Uterus (tissue), 3 donors: ENCODE measurements at regions not wholly inside any gene's neighbourhood (a gene's known extent, or its start where the extent isn't known, plus 50 kb on each side); places are given as distances from the start of the nearest gene placed in this dataset.

Experiments
- DNase-seq, 2 donors: peaks; one replicate each; pipeline ENCODE4 v3.0.0-alpha.2; 2019 to 2020
- H3K27ac ChIP-seq, 2 donors: fragments of 200-600 bp; sonication (generic); 1 replicate in 1 of 2; 2 replicates in 1 of 2; pipeline ENCODE4 v1.5.1; 2016 to 2018
- H3K27me3 ChIP-seq, 2 donors: fragments of 200-600 bp; sonication (generic); one replicate each; pipeline ENCODE4 v1.5.1; 2018 to 2019; ENCODE audit warnings: control low read depth in 1 of 2
- H3K36me3 ChIP-seq, 2 donors: fragments of 200-600 bp; sonication (generic); one replicate each; pipeline ENCODE4 v1.5.1; 2019; ENCODE audit warnings: control low read depth in 1 of 2
- H3K4me1 ChIP-seq, 2 donors: fragments of 200-600 bp; sonication (generic); one replicate each; pipeline ENCODE4 v1.5.1; 2018 to 2019; ENCODE audit warnings: control low read depth in 1 of 2
- H3K4me3 ChIP-seq, 2 donors: fragments of 200-600 bp; sonication (generic); 1 replicate in 1 of 2; 2 replicates in 1 of 2; pipeline ENCODE4 v1.5.1; 2018 to 2019; ENCODE audit warnings: mild to moderate bottlenecking in 1 of 2
- H3K9me3 ChIP-seq, 2 donors: fragments of 200-600 bp; sonication (generic); one replicate each; pipeline ENCODE4 v1.5.1; 2019; ENCODE audit warnings: control low read depth in 1 of 2
- CTCF ChIP-seq, 4 experiments: fragments of 200-600 bp in 2 of 4; fragments of 450-650 bp in 2 of 4; sonication (generic) in 2 of 4; IDR thresholded peaks; one replicate each; pipeline ENCODE4 v1.5.1; 2016 to 2019; ENCODE audit warnings: antibody characterized with exemption in 4 of 4, mild to moderate bottlenecking in 2 of 4, moderate library complexity in 1 of 4
- POLR2A ChIP-seq, 2 donors: fragments of 450-650 bp; IDR thresholded peaks; one replicate each; pipeline ENCODE4 v1.6.1; 2016; ENCODE audit warnings: antibody characterized with exemption in 2 of 2, mild to moderate bottlenecking in 1 of 2, moderate library complexity in 1 of 2
- intact Hi-C: fragments of 100-400 bp; cut with DNase I; formaldehyde crosslinking; loops from one replicate; pipeline ENCODE4 v1.15.1; 2023; ENCODE audit warnings: low total_unique reads
- donor health status: DM: yes; HTN: yes; CAD: no.

- H3K27ac ChIP-seq = no peak overlapping the region
- no peak for DNase-seq
- no peaks in the 10 kb centered on the region for H3K27me3 ChIP-seq
- TF ChIP-seq CTCF (IDR thresholded peaks at IDR 0.05) = no peak
- no peak for TF ChIP-seq POLR2A (IDR thresholded peaks at IDR 0.05)
- H3K9me3 ChIP-seq = no peaks in the 10 kb centered on the region
- intact Hi-C loops = loop anchor here (10.0 kb wide), 1 partner anchor 470 kb away; no protein-coding TSS in a partner anchor
- no peaks in the 10 kb centered on the region for H3K36me3 ChIP-seq
- no peak overlapping the region for H3K4me3 ChIP-seq
- no peaks in the 10 kb centered on the region for H3K4me1 ChIP-seq
Measured at GRCh38 chr13:39144391-39144790, 106.1 kb downstream of the NHLRC3 start.

- Histone ChIP-seq H3K4me3 (peak overlapping the region in 1 of 2 donors; percentile 7), H3K27ac (peak overlapping the region in 1 of 2 donors; percentile 23), H3K4me1 (no peaks in the 10 kb centered on the region), H3K27me3 (no peaks in the 10 kb centered on the region), H3K9me3 (no peaks in the 10 kb centered on the region), H3K36me3 (no peaks in the 10 kb centered on the region)
- DNase-seq = peak; percentile 60 to 61
- no peak for TF ChIP-seq POLR2A (IDR thresholded peaks at IDR 0.05)
- peak; percentile 71 to 74 (median 74) for TF ChIP-seq CTCF (IDR thresholded peaks at IDR 0.05)
- intact Hi-C loops = loop anchor here (10.0 kb wide), 1 partner anchor 470 kb away; no protein-coding TSS in a partner anchor
Measured at GRCh38 chr13:39144941-39145533, 106.8 kb downstream of the NHLRC3 start.

GRCh38 chr13:39148513-39148961 is 110.3 kb downstream of the NHLRC3 start:
- intact Hi-C loops = loop anchor here (10.0 kb wide), 1 partner anchor 466 kb away; no protein-coding TSS in a partner anchor
- no peak overlapping the region for H3K4me3 ChIP-seq
- no peaks in the 10 kb centered on the region for H3K27me3 ChIP-seq
- H3K36me3 ChIP-seq = no peaks in the 10 kb centered on the region
- H3K27ac ChIP-seq = no peak overlapping the region
- DNase-seq = no peak
- H3K4me1 ChIP-seq = no peaks in the 10 kb centered on the region
- no peaks in the 10 kb centered on the region for H3K9me3 ChIP-seq
- TF ChIP-seq CTCF (IDR thresholded peaks at IDR 0.05) = no peak
- no peak for TF ChIP-seq POLR2A (IDR thresholded peaks at IDR 0.05)

- no peak overlapping the region for H3K27ac ChIP-seq
- TF ChIP-seq POLR2A (IDR thresholded peaks at IDR 0.05) (no peak), CTCF (IDR thresholded peaks at IDR 0.05) (no peak)
- no peak overlapping the region for H3K4me3 ChIP-seq
- H3K4me1 ChIP-seq = no peaks in the 10 kb centered on the region
- no peaks in the 10 kb centered on the region for H3K27me3 ChIP-seq
- no peaks in the 10 kb centered on the region for H3K9me3 ChIP-seq
- intact Hi-C loops = loop anchor here (10.0 kb wide), 1 partner anchor 465 kb away; no protein-coding TSS in a partner anchor
- no peak for DNase-seq
- H3K36me3 ChIP-seq = no peaks in the 10 kb centered on the region
Measured at GRCh38 chr13:39149896-39150295, 111.6 kb downstream of the NHLRC3 start.

GRCh38 chr13:39154041-39154440 is 115.8 kb downstream of the NHLRC3 start:
- DNase-seq = no peak
- H3K27me3 ChIP-seq = no peaks in the 10 kb centered on the region
- TF ChIP-seq POLR2A (IDR thresholded peaks at IDR 0.05) (no peak), CTCF (IDR thresholded peaks at IDR 0.05) (no peak)
- no peak overlapping the region for H3K27ac ChIP-seq
- intact Hi-C loops = no loop called here
- H3K4me1 ChIP-seq = no peaks in the 10 kb centered on the region
- H3K4me3 ChIP-seq = no peak overlapping the region
- H3K9me3 ChIP-seq = no peaks in the 10 kb centered on the region
- H3K36me3 ChIP-seq = no peaks in the 10 kb centered on the region
